ENCODE measurements at regions not wholly inside any gene's neighbourhood (a gene's known extent, or its start where the extent isn't known, plus 50 kb on each side); places are given as distances from the start of the nearest gene placed in this dataset.

DNA sequence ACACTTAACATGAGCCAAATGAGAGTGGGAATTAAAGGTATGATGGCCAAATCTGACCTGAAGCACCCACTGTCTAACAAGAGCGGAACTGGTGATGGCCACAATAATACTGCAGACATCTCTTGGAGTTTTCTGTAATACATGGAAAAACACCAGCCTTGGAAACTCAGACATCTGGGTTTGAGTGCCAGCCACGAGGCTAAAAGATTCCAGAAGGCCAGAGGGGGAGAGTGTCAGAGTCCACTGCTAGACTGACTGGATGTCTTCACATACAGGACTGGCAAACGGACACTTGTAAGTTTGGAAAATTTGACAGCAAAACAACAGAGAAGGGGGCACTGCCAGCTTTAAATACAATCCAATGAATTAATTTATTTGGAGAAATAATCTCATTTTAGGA is 175.1 kb downstream of the ADSS2 start:
- peaks cover 6 to 15% of the 10 kb centered on the region in 2 donors for H3K4me1 ChIP-seq (replicated peaks in 1 of 2)
- H3K27me3 ChIP-seq, result no peaks in the 10 kb centered on the region
- WGBS, 4 donors, result 34 to 40% (median 35%) methylated on average over 3 of the region's 3 CpGs
- no peak for TF ChIP-seq POLR2A (IDR thresholded peaks at IDR 0.05)
- TF ChIP-seq, protein P1, sequence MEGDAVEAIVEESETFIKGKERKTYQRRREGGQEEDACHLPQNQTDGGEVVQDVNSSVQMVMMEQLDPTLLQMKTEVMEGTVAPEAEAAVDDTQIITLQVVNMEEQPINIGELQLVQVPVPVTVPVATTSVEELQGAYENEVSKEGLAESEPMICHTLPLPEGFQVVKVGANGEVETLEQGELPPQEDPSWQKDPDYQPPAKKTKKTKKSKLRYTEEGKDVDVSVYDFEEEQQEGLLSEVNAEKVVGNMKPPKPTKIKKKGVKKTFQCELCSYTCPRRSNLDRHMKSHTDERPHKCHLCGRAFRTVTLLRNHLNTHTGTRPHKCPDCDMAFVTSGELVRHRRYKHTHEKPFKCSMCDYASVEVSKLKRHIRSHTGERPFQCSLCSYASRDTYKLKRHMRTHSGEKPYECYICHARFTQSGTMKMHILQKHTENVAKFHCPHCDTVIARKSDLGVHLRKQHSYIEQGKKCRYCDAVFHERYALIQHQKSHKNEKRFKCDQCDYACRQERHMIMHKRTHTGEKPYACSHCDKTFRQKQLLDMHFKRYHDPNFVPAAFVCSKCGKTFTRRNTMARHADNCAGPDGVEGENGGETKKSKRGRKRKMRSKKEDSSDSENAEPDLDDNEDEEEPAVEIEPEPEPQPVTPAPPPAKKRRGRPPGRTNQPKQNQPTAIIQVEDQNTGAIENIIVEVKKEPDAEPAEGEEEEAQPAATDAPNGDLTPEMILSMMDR (IDR thresholded peaks at IDR 0.05), result no peak
- H3K27ac ChIP-seq, result peak overlapping the region in 1 of 5 donors; percentile 3
- peak in 4 of 7 donors; percentile 27 to 66 (median 46) for DNase-seq
- no peak overlapping the region for H3K4me3 ChIP-seq
- no peaks in the 10 kb centered on the region for H3K9me3 ChIP-seq (replicated peaks in 1 of 3)
- intact Hi-C loops (cut with DNase I), result no loop called here
- no peaks in the 10 kb centered on the region for H3K36me3 ChIP-seq (replicated peaks in 1 of 2)

DNA sequence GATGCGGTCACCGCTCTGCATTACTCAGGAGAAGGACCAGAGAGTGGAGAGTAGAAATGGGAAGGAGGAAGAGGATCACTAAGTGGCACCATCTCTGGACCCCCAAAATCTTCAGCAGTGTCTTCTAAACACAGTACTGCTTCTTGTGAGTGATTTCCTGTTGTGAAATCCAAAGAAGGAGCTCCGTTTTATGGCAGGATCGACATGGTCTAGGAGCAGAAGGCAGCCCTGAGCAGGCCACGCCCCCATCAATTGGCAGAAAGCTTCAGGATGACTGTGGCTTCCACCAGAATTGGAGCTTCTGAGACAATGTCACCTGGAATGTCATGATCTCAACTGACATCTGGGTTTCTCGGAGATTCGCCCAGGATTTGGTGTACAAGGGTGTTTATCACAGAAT is 171.5 kb downstream of the ADSS2 start:
- DNase-seq, result peak in 1 of 7 donors; percentile 39
- Histone ChIP-seq H3K9me3 (replicated peaks in 1 of 3) (no peaks in the 10 kb centered on the region), H3K27me3 (no peaks in the 10 kb centered on the region), H3K4me3 (no peak overlapping the region), H3K36me3 (replicated peaks in 1 of 2) (no peaks in the 10 kb centered on the region), H3K27ac (no peak overlapping the region), H3K4me1 (replicated peaks in 1 of 2) (peaks cover 0 to 3% of the 10 kb centered on the region in 2 donors)
- WGBS, 4 donors, result 57 to 66% (median 62%) methylated on average over 7 of the region's 7 CpGs
- intact Hi-C loops (cut with DNase I), result no loop called here
- TF ChIP-seq POLR2A (IDR thresholded peaks at IDR 0.05), result no peak
- TF ChIP-seq, protein P1 (IDR thresholded peaks at IDR 0.05), result no peak

GRCh38 chr1:244280859-244281258 is 170.8 kb downstream of the ADSS2 start:
- Histone ChIP-seq H3K9me3 (replicated peaks in 1 of 3) (no peaks in the 10 kb centered on the region), H3K27me3 (no peaks in the 10 kb centered on the region), H3K27ac (no peak overlapping the region), H3K4me1 (replicated peaks in 1 of 2) (peaks cover 0 to 3% of the 10 kb centered on the region in 2 donors), H3K4me3 (no peak overlapping the region), H3K36me3 (replicated peaks in 1 of 2) (no peaks in the 10 kb centered on the region)
- DNase-seq, result no peak
- 8 to 21% (median 15%) methylated on average over 1 of the region's 1 CpG for WGBS, 4 donors
- TF ChIP-seq POLR2A (IDR thresholded peaks at IDR 0.05), result no peak
- TF ChIP-seq, protein P1 (IDR thresholded peaks at IDR 0.05), result no peak
- intact Hi-C loops (cut with DNase I), result no loop called here

- no peaks in the 10 kb centered on the region for H3K27me3 ChIP-seq
- H3K4me1 ChIP-seq (replicated peaks in 1 of 2), result no peaks in the 10 kb centered on the region
- no peaks in the 10 kb centered on the region for H3K36me3 ChIP-seq (replicated peaks in 1 of 2)
- H3K4me3 ChIP-seq, result no peak overlapping the region
- 82 to 91% (median 90%) methylated on average over 4 of the region's 4 CpGs for WGBS, 4 donors
- no peak overlapping the region for H3K27ac ChIP-seq
- TF ChIP-seq, protein P1 (IDR thresholded peaks at IDR 0.05), result no peak
- no peak for TF ChIP-seq POLR2A (IDR thresholded peaks at IDR 0.05)
- intact Hi-C loops (cut with DNase I), result no loop called here
- H3K9me3 ChIP-seq (replicated peaks in 1 of 3), result no peaks in the 10 kb centered on the region
- DNase-seq, result no peak
Measured at GRCh38 chr1:244283772-244284171, 167.9 kb downstream of the ADSS2 start.
